GM12878 (cell line): ENCODE measurements at regions not wholly inside any gene's neighbourhood (a gene's known extent, or its start where the extent isn't known, plus 50 kb on each side); places are given as distances from the start of the nearest gene placed in this dataset.

Experiments used
- BCL3 ChIP-seq: IDR thresholded peaks from 2 replicates; pipeline ENCODE4 v1.6.1; 2011; ENCODE audit warnings: borderline replicate concordance, low read depth, mild to moderate bottlenecking, moderate library complexity, low read length; ENCODE audit not compliant: insufficient read depth, poor library complexity, severe bottlenecking
- BRCA1 ChIP-seq: IDR thresholded peaks from 2 replicates; pipeline ENCODE4 v1.6.1; 2011; ENCODE audit warnings: low read depth, low read length, improper control_type of control experiment
- NFXL1 ChIP-seq: fragments of 450-650 bp; IDR thresholded peaks from 2 replicates; pipeline ENCODE4 v1.6.1; 2017; ENCODE audit warnings: antibody characterized with exemption, mild to moderate bottlenecking, borderline replicate concordance
- NKRF ChIP-seq: fragments of 450-650 bp; conservative IDR thresholded peaks from 2 replicates; pipeline ENCODE4 v1.6.1; 2017; ENCODE audit warnings: mild to moderate bottlenecking, moderate library complexity
- ZBTB4 ChIP-seq: fragments of 450-650 bp; formaldehyde crosslinking; IDR thresholded peaks from 2 replicates; pipeline ENCODE4 v1.4.0; 2022; ENCODE audit warnings: mild to moderate bottlenecking, moderate library complexity
- ZBTB40 ChIP-seq: fragments of 450-650 bp; IDR thresholded peaks from 2 replicates; pipeline ENCODE4 v1.6.1; 2016; ENCODE audit warnings: mild to moderate bottlenecking, moderate library complexity, borderline replicate concordance

GRCh38 chr4:14581741-14582140 lies 420.5 kb upstream of the CPEB2 start (continued):
- TF ChIP-seq ZBTB4 (CRISPR knock-in tag): no peak
- no peak for TF ChIP-seq BRCA1
- TF ChIP-seq NFXL1: no peak
- no peak for TF ChIP-seq NKRF
- TF ChIP-seq ZBTB40: no peak
- TF ChIP-seq BCL3: no peak
